ENCODE measurements at regions not wholly inside any gene's neighbourhood (a gene's known extent, or its start where the extent isn't known, plus 50 kb on each side); places are given as distances from the start of the nearest gene placed in this dataset.

DNA sequence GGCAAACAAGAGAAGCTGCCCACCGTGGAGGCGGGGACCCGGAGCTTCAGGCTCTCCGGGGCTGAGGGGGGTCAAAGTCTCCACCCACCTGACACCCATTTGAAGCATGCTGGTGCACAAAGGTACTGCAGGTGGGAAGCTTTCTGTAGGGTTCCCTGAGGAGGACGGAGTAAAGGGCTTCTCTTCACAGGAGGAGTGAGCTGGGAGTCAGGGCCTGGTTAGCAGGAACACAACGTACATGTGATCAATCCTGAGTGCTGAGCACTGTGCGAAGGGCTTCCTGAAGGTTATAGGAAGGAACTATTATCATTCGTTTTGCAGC, 252.9 kb upstream of the RPL38 start:
- TF ChIP-seq, protein P1, sequence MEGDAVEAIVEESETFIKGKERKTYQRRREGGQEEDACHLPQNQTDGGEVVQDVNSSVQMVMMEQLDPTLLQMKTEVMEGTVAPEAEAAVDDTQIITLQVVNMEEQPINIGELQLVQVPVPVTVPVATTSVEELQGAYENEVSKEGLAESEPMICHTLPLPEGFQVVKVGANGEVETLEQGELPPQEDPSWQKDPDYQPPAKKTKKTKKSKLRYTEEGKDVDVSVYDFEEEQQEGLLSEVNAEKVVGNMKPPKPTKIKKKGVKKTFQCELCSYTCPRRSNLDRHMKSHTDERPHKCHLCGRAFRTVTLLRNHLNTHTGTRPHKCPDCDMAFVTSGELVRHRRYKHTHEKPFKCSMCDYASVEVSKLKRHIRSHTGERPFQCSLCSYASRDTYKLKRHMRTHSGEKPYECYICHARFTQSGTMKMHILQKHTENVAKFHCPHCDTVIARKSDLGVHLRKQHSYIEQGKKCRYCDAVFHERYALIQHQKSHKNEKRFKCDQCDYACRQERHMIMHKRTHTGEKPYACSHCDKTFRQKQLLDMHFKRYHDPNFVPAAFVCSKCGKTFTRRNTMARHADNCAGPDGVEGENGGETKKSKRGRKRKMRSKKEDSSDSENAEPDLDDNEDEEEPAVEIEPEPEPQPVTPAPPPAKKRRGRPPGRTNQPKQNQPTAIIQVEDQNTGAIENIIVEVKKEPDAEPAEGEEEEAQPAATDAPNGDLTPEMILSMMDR (IDR thresholded peaks at IDR 0.05): no peak
- TF ChIP-seq POLR2A (IDR thresholded peaks at IDR 0.05): no peak

Data from right lobe of liver (tissue), 4 donors.